ENCODE measurements at regions not wholly inside any gene's neighbourhood (a gene's known extent, or its start where the extent isn't known, plus 50 kb on each side); places are given as distances from the start of the nearest gene placed in this dataset.

DNA sequence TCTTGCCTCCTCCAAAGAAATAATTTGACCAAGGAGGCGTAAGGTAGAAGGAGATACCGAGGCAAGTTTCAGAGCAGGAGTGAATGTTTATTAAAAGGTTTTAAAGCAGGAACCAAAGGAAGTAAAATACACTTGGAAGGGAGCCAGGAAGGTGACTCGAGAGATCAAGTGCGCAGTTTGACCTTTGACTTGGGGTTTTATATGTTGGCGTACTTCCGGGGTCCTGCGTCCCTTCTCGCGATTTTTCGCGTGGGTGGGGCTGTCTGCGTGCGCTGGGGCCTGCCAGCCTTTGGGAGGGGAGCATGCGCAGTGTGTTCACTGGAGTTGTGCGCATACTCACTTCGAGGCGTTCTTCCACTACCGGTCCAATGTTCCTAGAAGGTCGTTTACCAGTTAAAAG, 166.0 kb upstream of the IRX2 start:
- Histone ChIP-seq H3K9me3 (replicated peaks in 1 of 2; ENCODE audit: control insufficient read depth in 1 of 2, insufficient read depth in 1 of 2, low read length in 2 of 2) (peaks cover 36 to 74% of the 10 kb centered on the region in 2 donors), H3K27ac (ENCODE audit: low read depth in 1 of 2, low read length in 2 of 2) (no peak overlapping the region), H3K4me1 (ENCODE audit: control insufficient read depth in 1 of 2, insufficient read depth in 2 of 2, low read length in 2 of 2) (no peaks in the 10 kb centered on the region), H3K4me2 (replicated peaks; ENCODE audit: extremely low read depth, low read length, poor library complexity, severe bottlenecking) (no peak overlapping the region), H3K79me2 (ENCODE audit: insufficient read depth, low read length) (no peaks in the 10 kb centered on the region), H4K20me1 (ENCODE audit: insufficient read depth, low read length) (no peaks in the 10 kb centered on the region), H3K9ac (ENCODE audit: insufficient read depth, low read length, poor library complexity, severe bottlenecking) (no peak overlapping the region), H3K36me3 (replicated peaks in 1 of 2; ENCODE audit: control insufficient read depth in 1 of 2, insufficient read depth in 2 of 2, low read length in 2 of 2) (no peaks in the 10 kb centered on the region), H3K4me3 (replicated peaks in 1 of 3; ENCODE audit: low read depth in 2 of 3, low read length in 3 of 3) (no peak overlapping the region), H2AFZ (ENCODE audit: insufficient read depth, low read depth, low read length, poor library complexity, severe bottlenecking) (no peak overlapping the region), H3K27me3 (ENCODE audit: control insufficient read depth in 2 of 2, insufficient read depth in 2 of 2, low read length in 2 of 2) (no peaks in the 10 kb centered on the region)
- WGBS (ENCODE audit: insufficient coverage): 94% methylated on average over 12 of the region's 19 CpGs
- no peak overlapping the region for H3K4me3 Mint-ChIP-seq
- H3K9me3 Mint-ChIP-seq: peaks cover 21 to 60% (median 35%) of the 10 kb centered on the region in 7 donors
- H3K27me3 Mint-ChIP-seq (ENCODE audit: low read depth in 3 of 3): peaks cover 1 to 3% (median 2%) of the 10 kb centered on the region in 3 donors
- DNase-seq: no peak
- intact Hi-C loops (cut with micrococcal nuclease): no loop called here
- no peaks in the 10 kb centered on the region for H3K36me3 Mint-ChIP-seq
- TF ChIP-seq, protein P1, sequence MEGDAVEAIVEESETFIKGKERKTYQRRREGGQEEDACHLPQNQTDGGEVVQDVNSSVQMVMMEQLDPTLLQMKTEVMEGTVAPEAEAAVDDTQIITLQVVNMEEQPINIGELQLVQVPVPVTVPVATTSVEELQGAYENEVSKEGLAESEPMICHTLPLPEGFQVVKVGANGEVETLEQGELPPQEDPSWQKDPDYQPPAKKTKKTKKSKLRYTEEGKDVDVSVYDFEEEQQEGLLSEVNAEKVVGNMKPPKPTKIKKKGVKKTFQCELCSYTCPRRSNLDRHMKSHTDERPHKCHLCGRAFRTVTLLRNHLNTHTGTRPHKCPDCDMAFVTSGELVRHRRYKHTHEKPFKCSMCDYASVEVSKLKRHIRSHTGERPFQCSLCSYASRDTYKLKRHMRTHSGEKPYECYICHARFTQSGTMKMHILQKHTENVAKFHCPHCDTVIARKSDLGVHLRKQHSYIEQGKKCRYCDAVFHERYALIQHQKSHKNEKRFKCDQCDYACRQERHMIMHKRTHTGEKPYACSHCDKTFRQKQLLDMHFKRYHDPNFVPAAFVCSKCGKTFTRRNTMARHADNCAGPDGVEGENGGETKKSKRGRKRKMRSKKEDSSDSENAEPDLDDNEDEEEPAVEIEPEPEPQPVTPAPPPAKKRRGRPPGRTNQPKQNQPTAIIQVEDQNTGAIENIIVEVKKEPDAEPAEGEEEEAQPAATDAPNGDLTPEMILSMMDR (IDR thresholded peaks at IDR 0.05): no peak
- no peaks in the 10 kb centered on the region for H3K4me1 Mint-ChIP-seq
- H3K27ac Mint-ChIP-seq: no peak overlapping the region

DNA sequence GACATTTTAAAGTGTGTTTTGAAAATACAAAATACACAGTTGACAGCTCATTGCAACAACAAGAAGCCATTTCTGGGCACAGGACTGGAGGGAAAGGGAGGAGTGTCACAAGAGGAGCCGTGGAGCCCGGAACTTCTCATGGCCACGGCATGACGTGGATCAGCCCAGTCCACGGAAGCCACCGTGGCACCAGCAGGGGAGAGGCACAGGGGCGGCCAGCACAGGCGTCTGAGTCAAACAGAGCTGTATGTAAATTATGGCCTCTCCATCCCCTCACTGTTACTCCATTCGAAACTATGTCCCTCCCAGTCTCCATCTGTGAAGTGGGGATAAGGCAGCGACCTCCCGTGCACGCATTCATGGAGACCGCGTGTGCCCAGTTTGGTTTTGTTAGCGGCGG, 165.6 kb upstream of the IRX2 start:
- H3K4me2 ChIP-seq (replicated peaks; ENCODE audit: extremely low read depth, low read length, poor library complexity, severe bottlenecking): no peak overlapping the region
- no peaks in the 10 kb centered on the region for H3K4me1 ChIP-seq (ENCODE audit: control insufficient read depth in 1 of 2, insufficient read depth in 2 of 2, low read length in 2 of 2)
- TF ChIP-seq, protein P1 (IDR thresholded peaks at IDR 0.05): no peak
- no peak overlapping the region for H3K4me3 Mint-ChIP-seq
- H3K36me3 ChIP-seq (replicated peaks in 1 of 2; ENCODE audit: control insufficient read depth in 1 of 2, insufficient read depth in 2 of 2, low read length in 2 of 2): no peaks in the 10 kb centered on the region
- no peaks in the 10 kb centered on the region for H3K36me3 Mint-ChIP-seq
- no peak overlapping the region for H2AFZ ChIP-seq (ENCODE audit: insufficient read depth, low read depth, low read length, poor library complexity, severe bottlenecking)
- H3K27ac ChIP-seq (ENCODE audit: low read depth in 1 of 2, low read length in 2 of 2): no peak overlapping the region
- intact Hi-C loops (cut with micrococcal nuclease): no loop called here
- no peaks in the 10 kb centered on the region for H3K4me1 Mint-ChIP-seq
- peaks cover 1 to 3% (median 2%) of the 10 kb centered on the region in 3 donors for H3K27me3 Mint-ChIP-seq (ENCODE audit: low read depth in 3 of 3)
- H4K20me1 ChIP-seq (ENCODE audit: insufficient read depth, low read length): no peaks in the 10 kb centered on the region
- peaks cover 21 to 58% (median 35%) of the 10 kb centered on the region in 7 donors for H3K9me3 Mint-ChIP-seq
- H3K27me3 ChIP-seq (ENCODE audit: control insufficient read depth in 2 of 2, insufficient read depth in 2 of 2, low read length in 2 of 2): no peaks in the 10 kb centered on the region
- no peak for DNase-seq
- peaks cover 35 to 72% of the 10 kb centered on the region in 2 donors for H3K9me3 ChIP-seq (replicated peaks in 1 of 2; ENCODE audit: control insufficient read depth in 1 of 2, insufficient read depth in 1 of 2, low read length in 2 of 2)
- no peak overlapping the region for H3K4me3 ChIP-seq (replicated peaks in 1 of 3; ENCODE audit: low read depth in 2 of 3, low read length in 3 of 3)
- H3K79me2 ChIP-seq (ENCODE audit: insufficient read depth, low read length): no peaks in the 10 kb centered on the region
- H3K27ac Mint-ChIP-seq: no peak overlapping the region
- H3K9ac ChIP-seq (ENCODE audit: insufficient read depth, low read length, poor library complexity, severe bottlenecking): no peak overlapping the region
- WGBS (ENCODE audit: insufficient coverage): 99% methylated on average over 10 of the region's 16 CpGs
